ENCODE measurements at regions not wholly inside any gene's neighbourhood (a gene's known extent, or its start where the extent isn't known, plus 50 kb on each side); places are given as distances from the start of the nearest gene placed in this dataset.

GRCh38 chr2:194769030-194769429 is 888.0 kb upstream of the SLC39A10 start:
- no peaks in the 10 kb centered on the region for H3K9me3 ChIP-seq
- no peaks in the 10 kb centered on the region for H3K9me3 Mint-ChIP-seq (ENCODE audit: unreplicated experiment)
- H3K36me3 ChIP-seq (ENCODE audit: control insufficient read depth, insufficient read depth, low read length): no peaks in the 10 kb centered on the region
- H3K4me3 ChIP-seq (ENCODE audit: low read depth, low read length): no peak overlapping the region
- no peaks in the 10 kb centered on the region for H3K4me1 ChIP-seq
- BruUV-seq (replicated peaks): no TSS peak
- DNase-seq: no peak
- no peak overlapping the region for H3K27ac Mint-ChIP-seq (ENCODE audit: unreplicated experiment)
- H3K27me3 ChIP-seq (replicated peaks; ENCODE audit: control insufficient read depth, insufficient read depth, low read length): no peaks in the 10 kb centered on the region
- H3K4me1 Mint-ChIP-seq (ENCODE audit: low read depth, unreplicated experiment): no peaks in the 10 kb centered on the region
- ChIA-PET POLR2A (no interaction called here), CTCF (no interaction called here)
- no peak overlapping the region for H3K4me3 Mint-ChIP-seq (ENCODE audit: unreplicated experiment)
- intact Hi-C loops (cut with micrococcal nuclease; ENCODE audit: unreplicated experiment): no loop called here
- no peaks in the 10 kb centered on the region for H3K27me3 Mint-ChIP-seq (ENCODE audit: insufficient read depth, unreplicated experiment)
- TF ChIP-seq, protein P1, sequence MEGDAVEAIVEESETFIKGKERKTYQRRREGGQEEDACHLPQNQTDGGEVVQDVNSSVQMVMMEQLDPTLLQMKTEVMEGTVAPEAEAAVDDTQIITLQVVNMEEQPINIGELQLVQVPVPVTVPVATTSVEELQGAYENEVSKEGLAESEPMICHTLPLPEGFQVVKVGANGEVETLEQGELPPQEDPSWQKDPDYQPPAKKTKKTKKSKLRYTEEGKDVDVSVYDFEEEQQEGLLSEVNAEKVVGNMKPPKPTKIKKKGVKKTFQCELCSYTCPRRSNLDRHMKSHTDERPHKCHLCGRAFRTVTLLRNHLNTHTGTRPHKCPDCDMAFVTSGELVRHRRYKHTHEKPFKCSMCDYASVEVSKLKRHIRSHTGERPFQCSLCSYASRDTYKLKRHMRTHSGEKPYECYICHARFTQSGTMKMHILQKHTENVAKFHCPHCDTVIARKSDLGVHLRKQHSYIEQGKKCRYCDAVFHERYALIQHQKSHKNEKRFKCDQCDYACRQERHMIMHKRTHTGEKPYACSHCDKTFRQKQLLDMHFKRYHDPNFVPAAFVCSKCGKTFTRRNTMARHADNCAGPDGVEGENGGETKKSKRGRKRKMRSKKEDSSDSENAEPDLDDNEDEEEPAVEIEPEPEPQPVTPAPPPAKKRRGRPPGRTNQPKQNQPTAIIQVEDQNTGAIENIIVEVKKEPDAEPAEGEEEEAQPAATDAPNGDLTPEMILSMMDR (IDR thresholded peaks at IDR 0.05; ENCODE audit: insufficient read depth in 1 of 2, low read depth in 1 of 2, low read length in 1 of 2, severe bottlenecking in 1 of 2, unreplicated experiment in 1 of 2): no peak
- no peaks in the 10 kb centered on the region for H3K36me3 Mint-ChIP-seq (ENCODE audit: insufficient read depth, unreplicated experiment)

DNA sequence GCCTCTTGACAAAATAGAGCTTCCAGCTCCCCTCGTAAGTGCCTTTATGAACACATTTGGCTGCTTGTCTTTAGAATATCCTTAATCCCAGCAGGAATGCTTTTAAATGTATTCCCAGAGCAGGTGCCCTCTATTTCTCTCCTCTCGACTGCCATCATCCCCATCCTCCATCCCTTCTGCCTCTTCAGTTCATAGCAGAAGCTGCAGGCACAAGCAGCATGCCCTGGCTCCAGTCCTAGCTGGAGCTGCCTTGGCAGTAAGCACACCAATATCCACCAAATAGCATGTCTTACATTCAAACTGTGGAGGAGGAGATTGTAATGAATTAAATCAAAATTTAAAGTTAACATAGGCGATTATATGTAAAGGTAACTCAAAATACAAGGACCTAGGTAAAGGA is 891.3 kb upstream of the SLC39A10 start:
- POLR2A ChIA-PET: no interaction called here

GRCh38 chr2:194750926-194751325 is 906.1 kb upstream of the SLC39A10 start:
- Mint-ChIP-seq H3K36me3 (ENCODE audit: insufficient read depth, unreplicated experiment) (no peaks in the 10 kb centered on the region), H3K4me3 (ENCODE audit: unreplicated experiment) (no peak overlapping the region), H3K4me1 (ENCODE audit: low read depth, unreplicated experiment) (no peaks in the 10 kb centered on the region), H3K9me3 (ENCODE audit: unreplicated experiment) (no peaks in the 10 kb centered on the region), H3K27ac (ENCODE audit: unreplicated experiment) (no peak overlapping the region), H3K27me3 (ENCODE audit: insufficient read depth, unreplicated experiment) (no peaks in the 10 kb centered on the region)
- intact Hi-C loops (cut with micrococcal nuclease; ENCODE audit: unreplicated experiment): no loop called here
- BruUV-seq (replicated peaks): no TSS peak
- Histone ChIP-seq H3K4me1 (no peaks in the 10 kb centered on the region), H3K27me3 (replicated peaks; ENCODE audit: control insufficient read depth, insufficient read depth, low read length) (no peaks in the 10 kb centered on the region), H3K9me3 (no peaks in the 10 kb centered on the region), H3K36me3 (ENCODE audit: control insufficient read depth, insufficient read depth, low read length) (no peaks in the 10 kb centered on the region), H3K4me3 (ENCODE audit: low read depth, low read length) (no peak overlapping the region)
- TF ChIP-seq, protein P1 (IDR thresholded peaks at IDR 0.05; ENCODE audit: insufficient read depth in 1 of 2, low read depth in 1 of 2, low read length in 1 of 2, severe bottlenecking in 1 of 2, unreplicated experiment in 1 of 2): no peak
- CTCF ChIA-PET: no interaction called here
- POLR2A ChIA-PET: no interaction called here
- DNase-seq: no peak

More for the DNA sequence above, 891.3 kb upstream of the SLC39A10 start:
- Histone ChIP-seq H3K9me3 (no peaks in the 10 kb centered on the region), H3K27me3 (replicated peaks; ENCODE audit: control insufficient read depth, insufficient read depth, low read length) (no peaks in the 10 kb centered on the region), H3K36me3 (ENCODE audit: control insufficient read depth, insufficient read depth, low read length) (no peaks in the 10 kb centered on the region), H3K4me3 (ENCODE audit: low read depth, low read length) (no peak overlapping the region), H3K4me1 (no peaks in the 10 kb centered on the region)
- Mint-ChIP-seq H3K4me3 (ENCODE audit: unreplicated experiment) (no peak overlapping the region), H3K4me1 (ENCODE audit: low read depth, unreplicated experiment) (no peaks in the 10 kb centered on the region), H3K27ac (ENCODE audit: unreplicated experiment) (no peak overlapping the region), H3K36me3 (ENCODE audit: insufficient read depth, unreplicated experiment) (no peaks in the 10 kb centered on the region), H3K9me3 (ENCODE audit: unreplicated experiment) (no peaks in the 10 kb centered on the region), H3K27me3 (ENCODE audit: insufficient read depth, unreplicated experiment) (no peaks in the 10 kb centered on the region)
- DNase-seq: no peak
- no TSS peak for BruUV-seq (replicated peaks)
- CTCF ChIA-PET: no interaction called here
- intact Hi-C loops (cut with micrococcal nuclease; ENCODE audit: unreplicated experiment): no loop called here
- TF ChIP-seq, protein P1 (IDR thresholded peaks at IDR 0.05; ENCODE audit: insufficient read depth in 1 of 2, low read depth in 1 of 2, low read length in 1 of 2, severe bottlenecking in 1 of 2, unreplicated experiment in 1 of 2): no peak
